Testis (tissue), 2 donors: ENCODE measurements at regions not wholly inside any gene's neighbourhood (a gene's known extent, or its start where the extent isn't known, plus 50 kb on each side); places are given as distances from the start of the nearest gene placed in this dataset.

Experiments used
- CTCF ChIP-seq, 3 experiments: fragments of 450-650 bp in 2 of 3; fragments of 200-600 bp in 1 of 3; sonication (generic) in 1 of 3; IDR thresholded peaks; one replicate each; pipeline ENCODE4 v1.5.1; 2016 to 2019; ENCODE audit warnings: antibody characterized with exemption in 3 of 3, mild to moderate bottlenecking in 2 of 3, moderate library complexity in 1 of 3
- POLR2A ChIP-seq: fragments of 450-650 bp; IDR thresholded peaks from one replicate; pipeline ENCODE4 v1.6.1; 2017; ENCODE audit warnings: antibody characterized with exemption, mild to moderate bottlenecking, moderate library complexity

GRCh38 chr11:92397221-92397755, 172.7 kb downstream of the FAT3 start:
- no peak for TF ChIP-seq CTCF (IDR thresholded peaks at IDR 0.05)
- TF ChIP-seq POLR2A: no peak
